SK-N-SH treated with all-trans-retinoic acid at 6 μM for 48 hours (cell line): ENCODE measurements at regions not wholly inside any gene's neighbourhood (a gene's known extent, or its start where the extent isn't known, plus 50 kb on each side); places are given as distances from the start of the nearest gene placed in this dataset.

Experiments
- ATAC-seq: fragments of 200-7000 bp; cut with Tn5 transposase; 3 replicates; pipeline ENCODE4 v1.9.1; 2020; ENCODE audit warnings: mild to moderate bottlenecking, moderate library complexity
- ARNTL ChIP-seq: fragments of 450-650 bp; formaldehyde crosslinking; IDR thresholded peaks from 2 replicates; pipeline ENCODE4 v1.5.0; 2020; ENCODE audit warnings: low read depth, mild to moderate bottlenecking, moderate library complexity, borderline replicate concordance
- CSDC2 ChIP-seq: fragments of 250-450 bp; sonication (Bioruptor Pico); IDR thresholded peaks from 2 replicates; pipeline ENCODE4 v1.5.0; 2020; ENCODE audit warnings: mild to moderate bottlenecking, moderate library complexity
- ESRRG ChIP-seq: fragments of 250-450 bp; sonication (Bioruptor Pico); IDR thresholded peaks from 2 replicates; pipeline ENCODE4 v1.6.1; 2021; ENCODE audit warnings: mild to moderate bottlenecking
- ISL1 ChIP-seq: fragments of 250-450 bp; sonication (Bioruptor Pico); IDR thresholded peaks from 2 replicates; pipeline ENCODE4 v2.1.2; 2022; ENCODE audit warnings: mild to moderate bottlenecking, moderate library complexity
- OSR1 ChIP-seq: fragments of 250-450 bp; sonication (Bioruptor Pico); IDR thresholded peaks from 2 replicates; pipeline ENCODE4 v1.8.0; 2022; ENCODE audit warnings: moderate library complexity, mild to moderate bottlenecking, inconsistent platforms
- PPARA ChIP-seq: fragments of 250-450 bp; sonication (Bioruptor Pico); IDR thresholded peaks from 2 replicates; pipeline ENCODE4 v1.5.0; 2020; ENCODE audit warnings: mild to moderate bottlenecking, borderline replicate concordance
- RARB ChIP-seq: fragments of 250-450 bp; sonication (Bioruptor Pico); IDR thresholded peaks from 2 replicates; pipeline ENCODE4 v1.8.0; 2021; ENCODE audit warnings: mild to moderate bottlenecking, moderate library complexity
- SNAI2 ChIP-seq: fragments of 250-450 bp; sonication (Bioruptor Pico); IDR thresholded peaks from 2 replicates; pipeline ENCODE4 v1.5.0; 2020; ENCODE audit warnings: mild to moderate bottlenecking, moderate library complexity
- TCF4 ChIP-seq: fragments of 250-450 bp; sonication (Bioruptor Pico); IDR thresholded peaks from 2 replicates; pipeline ENCODE4 v1.8.0; 2021; ENCODE audit warnings: mild to moderate bottlenecking, moderate library complexity, borderline replicate concordance
- TOX ChIP-seq: fragments of 250-450 bp; sonication (Bioruptor Pico); IDR thresholded peaks from 2 replicates; pipeline ENCODE4 v1.8.0; 2021; ENCODE audit warnings: mild to moderate bottlenecking, moderate library complexity, borderline replicate concordance
- ZFP30 ChIP-seq: fragments of 450-650 bp; formaldehyde crosslinking; IDR thresholded peaks from 2 replicates; pipeline ENCODE4 v1.5.0; 2022; ENCODE audit warnings: mild to moderate bottlenecking, moderate library complexity
- ZNF565 ChIP-seq: fragments of 450-650 bp; formaldehyde crosslinking; conservative IDR thresholded peaks from 2 replicates; pipeline ENCODE4 v1.5.0; 2020; ENCODE audit warnings: low read depth, mild to moderate bottlenecking, moderate library complexity
- ZNF70 ChIP-seq: fragments of 450-650 bp; formaldehyde crosslinking; IDR thresholded peaks from 2 replicates; pipeline ENCODE4 v1.5.0; 2020; ENCODE audit warnings: mild to moderate bottlenecking, moderate library complexity
- ZNF8 ChIP-seq: fragments of 450-650 bp; formaldehyde crosslinking; IDR thresholded peaks from 2 replicates; pipeline ENCODE4 v1.5.0; 2020; ENCODE audit warnings: mild to moderate bottlenecking, moderate library complexity
- TF ChIP-seq, protein P1 (sequence below): fragments of 250-450 bp; sonication (Bioruptor Pico); IDR thresholded peaks from 2 replicates; pipeline ENCODE4 v1.5.0; 2020; ENCODE audit warnings: mild to moderate bottlenecking, moderate library complexity
- TF ChIP-seq, protein P2 (sequence below): fragments of 250-450 bp; sonication (Bioruptor Pico); IDR thresholded peaks from 2 replicates; pipeline ENCODE4 v1.8.0; 2020; ENCODE audit warnings: mild to moderate bottlenecking, moderate library complexity, borderline replicate concordance
- TF ChIP-seq, protein P3 (sequence below): fragments of 250-450 bp; sonication (Bioruptor Pico); IDR thresholded peaks from 2 replicates; pipeline ENCODE4 v1.8.0; 2021; ENCODE audit warnings: low read depth, mild to moderate bottlenecking, moderate library complexity, borderline replicate concordance

DNA sequence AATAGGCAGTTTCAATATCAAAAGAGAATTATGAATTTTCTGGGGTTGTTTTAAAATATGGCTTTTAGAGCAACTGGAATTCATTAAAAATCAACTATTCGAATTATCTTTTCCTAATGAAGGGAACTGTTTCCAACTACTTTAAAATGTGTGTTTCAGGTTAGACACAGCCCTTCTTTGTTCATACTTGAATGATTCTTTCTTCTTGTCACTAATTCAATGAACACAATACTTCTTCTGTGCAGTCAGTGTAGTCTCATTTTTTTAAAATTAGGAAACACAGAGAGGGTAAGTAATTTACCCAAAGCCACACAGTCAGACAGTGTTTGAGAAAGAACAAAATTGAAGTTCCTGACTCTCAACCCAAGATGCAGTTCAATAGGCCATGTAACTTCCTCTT, 414.0 kb downstream of the CCDC91 start (continued):
- TF ChIP-seq, protein P1, sequence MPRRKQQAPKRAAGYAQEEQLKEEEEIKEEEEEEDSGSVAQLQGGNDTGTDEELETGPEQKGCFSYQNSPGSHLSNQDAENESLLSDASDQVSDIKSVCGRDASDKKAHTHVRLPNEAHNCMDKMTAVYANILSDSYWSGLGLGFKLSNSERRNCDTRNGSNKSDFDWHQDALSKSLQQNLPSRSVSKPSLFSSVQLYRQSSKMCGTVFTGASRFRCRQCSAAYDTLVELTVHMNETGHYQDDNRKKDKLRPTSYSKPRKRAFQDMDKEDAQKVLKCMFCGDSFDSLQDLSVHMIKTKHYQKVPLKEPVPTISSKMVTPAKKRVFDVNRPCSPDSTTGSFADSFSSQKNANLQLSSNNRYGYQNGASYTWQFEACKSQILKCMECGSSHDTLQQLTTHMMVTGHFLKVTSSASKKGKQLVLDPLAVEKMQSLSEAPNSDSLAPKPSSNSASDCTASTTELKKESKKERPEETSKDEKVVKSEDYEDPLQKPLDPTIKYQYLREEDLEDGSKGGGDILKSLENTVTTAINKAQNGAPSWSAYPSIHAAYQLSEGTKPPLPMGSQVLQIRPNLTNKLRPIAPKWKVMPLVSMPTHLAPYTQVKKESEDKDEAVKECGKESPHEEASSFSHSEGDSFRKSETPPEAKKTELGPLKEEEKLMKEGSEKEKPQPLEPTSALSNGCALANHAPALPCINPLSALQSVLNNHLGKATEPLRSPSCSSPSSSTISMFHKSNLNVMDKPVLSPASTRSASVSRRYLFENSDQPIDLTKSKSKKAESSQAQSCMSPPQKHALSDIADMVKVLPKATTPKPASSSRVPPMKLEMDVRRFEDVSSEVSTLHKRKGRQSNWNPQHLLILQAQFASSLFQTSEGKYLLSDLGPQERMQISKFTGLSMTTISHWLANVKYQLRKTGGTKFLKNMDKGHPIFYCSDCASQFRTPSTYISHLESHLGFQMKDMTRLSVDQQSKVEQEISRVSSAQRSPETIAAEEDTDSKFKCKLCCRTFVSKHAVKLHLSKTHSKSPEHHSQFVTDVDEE: no peak

DNA sequence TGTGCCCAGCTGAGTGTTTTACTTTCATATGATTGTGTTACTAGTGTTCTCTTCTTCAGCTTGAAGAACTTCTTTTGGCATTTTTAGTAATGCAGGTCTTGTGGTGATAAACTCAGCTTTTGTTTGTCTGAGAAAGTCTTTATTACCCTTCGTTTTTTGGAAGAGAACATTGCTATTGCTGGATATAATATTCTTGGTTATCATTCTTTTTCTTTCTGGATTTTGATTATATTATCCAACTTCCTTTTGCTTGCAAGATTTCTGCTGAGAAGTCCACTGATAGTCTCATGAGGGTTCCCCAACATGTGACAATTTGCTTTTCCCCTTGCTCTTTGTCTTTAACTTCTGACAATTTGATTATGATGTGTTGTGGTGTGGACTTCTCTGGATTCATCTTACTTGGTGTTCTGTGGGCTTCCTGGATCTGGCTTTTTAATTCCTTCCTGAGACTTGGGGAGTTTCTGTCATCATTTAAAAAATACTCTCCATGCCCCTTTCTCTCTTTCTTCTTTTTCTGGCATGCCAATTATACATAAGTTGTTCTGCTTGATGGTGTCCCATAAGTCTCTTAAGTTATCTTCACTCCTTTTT, 416.8 kb downstream of the CCDC91 start:
- ATAC-seq: no peak
- TF ChIP-seq SNAI2 (CRISPR knock-in tag) (no peak), ZNF70 (CRISPR knock-in tag) (no peak), ZNF8 (CRISPR knock-in tag) (no peak), ZNF565 (CRISPR knock-in tag) (no peak), ESRRG (no peak)
- TF ChIP-seq, protein P1: no peak
- TF ChIP-seq, protein P2, sequence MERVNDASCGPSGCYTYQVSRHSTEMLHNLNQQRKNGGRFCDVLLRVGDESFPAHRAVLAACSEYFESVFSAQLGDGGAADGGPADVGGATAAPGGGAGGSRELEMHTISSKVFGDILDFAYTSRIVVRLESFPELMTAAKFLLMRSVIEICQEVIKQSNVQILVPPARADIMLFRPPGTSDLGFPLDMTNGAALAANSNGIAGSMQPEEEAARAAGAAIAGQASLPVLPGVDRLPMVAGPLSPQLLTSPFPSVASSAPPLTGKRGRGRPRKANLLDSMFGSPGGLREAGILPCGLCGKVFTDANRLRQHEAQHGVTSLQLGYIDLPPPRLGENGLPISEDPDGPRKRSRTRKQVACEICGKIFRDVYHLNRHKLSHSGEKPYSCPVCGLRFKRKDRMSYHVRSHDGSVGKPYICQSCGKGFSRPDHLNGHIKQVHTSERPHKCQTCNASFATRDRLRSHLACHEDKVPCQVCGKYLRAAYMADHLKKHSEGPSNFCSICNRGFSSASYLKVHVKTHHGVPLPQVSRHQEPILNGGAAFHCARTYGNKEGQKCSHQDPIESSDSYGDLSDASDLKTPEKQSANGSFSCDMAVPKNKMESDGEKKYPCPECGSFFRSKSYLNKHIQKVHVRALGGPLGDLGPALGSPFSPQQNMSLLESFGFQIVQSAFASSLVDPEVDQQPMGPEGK (CRISPR knock-in tag): no peak

DNA sequence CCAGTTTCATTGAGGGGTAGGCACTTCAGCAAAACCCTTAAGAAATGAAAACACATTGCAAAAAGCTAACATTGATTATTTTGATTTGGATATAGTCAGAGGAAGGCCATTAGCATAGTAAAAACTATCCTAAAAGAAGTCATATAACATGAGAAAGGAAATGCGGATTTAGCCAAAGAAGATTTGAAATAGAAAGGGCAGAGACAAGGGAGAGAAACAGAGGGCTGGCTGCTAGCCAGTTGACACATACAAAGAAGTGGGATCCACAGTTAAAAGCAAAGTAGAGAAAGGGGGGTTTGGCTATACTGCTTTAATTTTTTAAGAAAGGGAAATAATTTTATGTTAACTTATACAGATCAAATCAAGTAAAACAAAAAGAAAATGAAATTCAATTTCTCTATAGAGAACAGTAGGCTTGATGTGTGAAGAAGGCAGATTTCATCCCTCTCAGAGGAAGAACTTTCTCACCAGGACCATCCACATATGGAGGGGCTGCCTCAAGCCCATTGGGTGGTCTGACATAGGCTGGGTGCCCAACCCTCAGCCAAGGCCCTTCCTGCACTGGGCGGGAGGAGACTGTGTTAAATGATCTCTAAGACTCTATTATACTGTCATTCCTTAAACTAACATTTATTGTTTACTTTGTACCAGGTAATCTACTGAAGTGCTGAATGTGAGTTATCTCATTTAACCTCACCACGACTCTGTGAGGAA, 420.3 kb downstream of the CCDC91 start:
- TF ChIP-seq ZNF70 (CRISPR knock-in tag): no peak
- TF ChIP-seq TCF4 (CRISPR knock-in tag): no peak
- no peak for TF ChIP-seq ESRRG
- no peak for TF ChIP-seq PPARA (CRISPR knock-in tag)
- TF ChIP-seq, protein P1: no peak
- TF ChIP-seq ZFP30: no peak
- TF ChIP-seq, protein P3, sequence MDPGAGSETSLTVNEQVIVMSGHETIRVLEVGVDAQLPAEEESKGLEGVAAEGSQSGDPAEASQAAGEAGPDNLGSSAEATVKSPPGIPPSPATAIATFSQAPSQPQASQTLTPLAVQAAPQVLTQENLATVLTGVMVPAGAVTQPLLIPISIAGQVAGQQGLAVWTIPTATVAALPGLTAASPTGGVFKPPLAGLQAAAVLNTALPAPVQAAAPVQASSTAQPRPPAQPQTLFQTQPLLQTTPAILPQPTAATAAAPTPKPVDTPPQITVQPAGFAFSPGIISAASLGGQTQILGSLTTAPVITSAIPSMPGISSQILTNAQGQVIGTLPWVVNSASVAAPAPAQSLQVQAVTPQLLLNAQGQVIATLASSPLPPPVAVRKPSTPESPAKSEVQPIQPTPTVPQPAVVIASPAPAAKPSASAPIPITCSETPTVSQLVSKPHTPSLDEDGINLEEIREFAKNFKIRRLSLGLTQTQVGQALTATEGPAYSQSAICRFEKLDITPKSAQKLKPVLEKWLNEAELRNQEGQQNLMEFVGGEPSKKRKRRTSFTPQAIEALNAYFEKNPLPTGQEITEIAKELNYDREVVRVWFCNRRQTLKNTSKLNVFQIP (CRISPR knock-in tag): no peak
- no peak for TF ChIP-seq TOX (CRISPR knock-in tag)
- TF ChIP-seq ISL1 (CRISPR knock-in tag): no peak
- no peak for TF ChIP-seq RARB (CRISPR knock-in tag)
- ATAC-seq: no peak

DNA sequence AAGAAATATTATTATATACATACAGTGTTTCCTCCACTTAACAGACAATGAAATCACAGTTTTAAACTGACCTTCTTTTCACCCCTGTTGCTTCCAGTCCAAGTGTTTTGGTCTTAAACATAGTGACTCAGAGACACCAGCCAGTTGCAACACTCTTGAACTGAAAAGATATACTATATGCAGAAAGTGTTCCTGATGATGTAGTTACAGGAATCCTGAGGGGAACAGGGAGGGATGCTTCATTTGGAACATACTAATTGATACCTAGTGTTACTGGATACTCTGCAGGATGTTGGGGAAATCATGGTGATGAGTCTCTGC, 420.8 kb downstream of the CCDC91 start:
- TF ChIP-seq CSDC2 (CRISPR knock-in tag) (no peak), ZNF70 (CRISPR knock-in tag) (no peak), ZFP30 (no peak), ARNTL (no peak), OSR1 (CRISPR knock-in tag) (no peak)
- TF ChIP-seq, protein P1: no peak
- no peak; the same call in 2 of the 3 replicates for ATAC-seq
